ENCODE measurements at regions not wholly inside any gene's neighbourhood (a gene's known extent, or its start where the extent isn't known, plus 50 kb on each side); places are given as distances from the start of the nearest gene placed in this dataset.

DNA sequence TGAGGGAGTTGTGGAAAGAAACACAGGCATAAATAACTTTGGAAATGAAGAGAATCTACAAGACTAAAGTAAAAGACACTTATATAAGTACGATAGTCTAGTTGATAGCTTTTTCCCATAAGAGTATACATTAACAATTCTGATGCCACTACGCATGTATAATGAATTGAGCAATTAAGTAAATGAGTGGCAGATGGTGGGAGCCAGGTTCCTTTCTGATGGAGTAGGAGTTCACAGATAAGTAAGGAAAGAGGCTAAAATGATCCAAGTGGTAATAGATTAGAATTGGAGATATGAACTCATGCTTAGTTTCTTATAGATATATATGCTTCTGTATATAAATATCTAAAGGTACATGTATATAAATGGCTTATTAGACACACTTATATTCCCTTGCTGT, 368.3 kb downstream of the FAM181B start:
- no peak for DNase-seq

GRCh38 chr11:82356316-82356715, 377.3 kb downstream of the FAM181B start:
- DNase-seq, result no peak

- DNase-seq, result no peak
These were observed 378.3 kb downstream of the FAM181B start for GRCh38 chr11:82355313-82355823.

DNA sequence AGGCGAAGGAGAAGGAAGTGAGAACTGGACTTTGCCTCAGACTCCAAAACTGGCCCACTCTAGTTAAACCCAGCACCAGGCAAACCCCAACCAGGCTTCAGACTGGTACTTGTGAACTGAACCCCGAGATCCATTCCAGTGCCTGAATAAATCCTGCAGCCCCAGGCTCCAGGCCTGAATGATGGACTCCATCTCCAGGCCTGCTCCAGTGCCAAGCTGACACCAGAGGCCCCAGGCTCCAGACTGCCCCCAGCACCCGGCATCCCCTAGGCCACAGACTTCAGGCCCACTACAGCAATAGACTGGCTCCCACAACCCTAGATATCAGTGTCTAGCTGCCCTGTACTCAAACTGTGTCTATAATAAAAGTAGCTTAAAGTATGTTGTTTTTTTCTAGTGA, 406.8 kb downstream of the FAM181B start:
- DNase-seq, result no peak

- no peak for DNase-seq
These were observed 412.5 kb downstream of the FAM181B start for GRCh38 chr11:82321206-82321605.

GRCh38 chr11:82315093-82315492, 418.6 kb downstream of the FAM181B start:
- peak; percentile 5 for DNase-seq

DNA sequence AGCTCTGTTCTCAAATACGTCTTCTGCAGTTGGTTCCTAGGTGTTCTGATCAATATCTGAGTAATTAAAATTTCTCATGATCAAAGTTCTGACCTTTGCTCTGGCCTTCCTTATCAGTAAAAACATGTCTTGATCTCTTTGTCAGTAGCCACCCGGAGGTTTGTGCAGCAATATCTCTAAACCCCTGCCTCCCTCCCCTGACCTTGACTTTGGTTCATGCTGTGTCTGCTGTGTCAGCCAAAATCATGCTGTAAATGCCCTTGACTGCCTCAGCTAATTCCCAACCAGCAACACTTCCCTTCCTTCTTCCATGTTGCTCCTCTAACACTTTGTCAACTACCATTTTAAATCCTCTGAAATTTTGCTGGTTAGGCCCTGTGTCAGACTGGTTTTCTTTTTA, 424.7 kb downstream of the FAM181B start:
- no peak for DNase-seq

- DNase-seq, result no peak
These were observed 428.5 kb downstream of the FAM181B start for GRCh38 chr11:82305123-82305522.

GRCh38 chr11:82303671-82304070, 430.0 kb downstream of the FAM181B start:
- no peak for DNase-seq

- no peak for DNase-seq
These were observed 445.2 kb downstream of the FAM181B start for GRCh38 chr11:82288471-82288870.

DNA sequence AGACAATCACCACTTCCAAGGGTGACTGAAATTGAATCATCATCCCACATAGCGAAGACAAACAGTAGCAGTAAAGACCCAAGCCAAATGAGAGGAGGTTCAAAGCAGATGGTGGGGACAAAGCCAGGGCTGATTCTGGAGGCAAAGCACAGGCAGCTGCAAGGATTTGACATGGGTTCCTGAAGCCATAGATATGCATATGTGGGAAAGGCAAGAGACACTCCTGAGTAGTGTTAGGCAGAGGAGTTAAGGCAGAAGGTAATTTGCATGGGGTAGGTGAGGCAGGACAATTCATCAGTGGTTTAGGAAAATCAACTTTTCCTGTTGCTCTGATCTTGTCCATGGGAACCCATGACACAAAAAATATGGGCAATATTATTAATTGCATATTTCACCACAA, 462.8 kb downstream of the FAM181B start:
- DNase-seq, result no peak

GRCh38 chr11:82268627-82269026, 465.0 kb downstream of the FAM181B start:
- no peak for DNase-seq

- DNase-seq, result no peak
These were observed 466.5 kb downstream of the FAM181B start for GRCh38 chr11:82267186-82267585.

DNA sequence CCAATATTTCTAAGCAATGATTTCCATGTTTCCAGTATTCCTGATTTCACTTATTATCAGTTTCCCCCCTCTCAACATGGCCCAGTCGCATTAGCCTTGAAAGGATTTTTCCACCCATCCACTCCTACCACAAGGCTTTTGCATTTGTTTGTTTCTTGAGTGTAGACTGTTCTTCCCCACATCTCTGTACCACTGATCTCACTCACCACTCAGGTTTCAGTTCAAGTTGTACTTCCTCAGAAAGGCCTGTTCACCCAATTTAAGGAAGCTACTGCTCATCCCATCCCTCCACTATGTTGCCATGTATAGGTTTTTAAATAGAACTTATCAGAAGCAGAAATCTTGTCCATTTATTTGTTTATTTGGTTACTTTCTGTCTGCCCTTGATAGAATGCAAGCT, 472.3 kb downstream of the FAM181B start:
- no peak for DNase-seq

DNA sequence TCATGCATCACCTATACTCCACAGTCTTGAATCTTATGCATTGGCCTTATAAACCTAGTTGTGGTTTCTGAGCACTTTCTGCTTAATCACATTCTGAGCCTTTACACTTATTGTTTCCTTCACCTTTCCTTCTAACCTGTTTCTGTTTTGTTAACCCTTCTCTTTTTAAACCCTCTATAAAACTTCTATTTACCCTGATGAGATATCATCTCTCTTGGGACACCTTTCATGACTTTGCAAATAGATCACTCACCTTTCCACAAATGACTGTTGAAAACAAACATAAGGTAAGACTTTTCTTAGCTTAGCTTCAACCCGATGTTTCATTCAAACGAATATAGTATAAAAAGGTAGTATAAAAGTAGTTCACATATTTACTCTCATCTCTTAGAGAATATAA, 483.6 kb downstream of the FAM181B start:
- no peak for DNase-seq

DNA sequence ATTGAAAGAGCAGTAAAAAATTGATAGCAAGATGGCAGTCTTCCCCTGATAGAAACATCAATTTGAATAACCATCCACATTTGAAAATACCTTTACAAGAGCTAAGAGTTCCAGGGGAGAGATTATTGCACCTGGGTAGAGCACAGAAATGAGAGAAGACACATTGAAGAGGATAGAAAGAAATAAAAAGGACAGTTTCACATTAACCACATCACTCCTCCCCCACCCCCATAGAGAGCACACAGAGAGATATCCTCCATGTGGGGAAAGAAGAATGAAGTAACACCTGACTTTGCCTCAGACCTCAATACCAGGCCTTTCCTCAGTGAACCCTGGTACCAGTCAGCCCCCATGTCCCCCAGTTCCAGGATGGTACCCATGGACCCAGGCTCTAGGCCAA, 486.7 kb downstream of the FAM181B start:
- no peak for DNase-seq

- DNase-seq, result no peak
These were observed 494.2 kb downstream of the FAM181B start for GRCh38 chr11:82239498-82239897.

- DNase-seq, result no peak
These were observed 499.4 kb downstream of the FAM181B start for GRCh38 chr11:82234256-82234655.

DNA sequence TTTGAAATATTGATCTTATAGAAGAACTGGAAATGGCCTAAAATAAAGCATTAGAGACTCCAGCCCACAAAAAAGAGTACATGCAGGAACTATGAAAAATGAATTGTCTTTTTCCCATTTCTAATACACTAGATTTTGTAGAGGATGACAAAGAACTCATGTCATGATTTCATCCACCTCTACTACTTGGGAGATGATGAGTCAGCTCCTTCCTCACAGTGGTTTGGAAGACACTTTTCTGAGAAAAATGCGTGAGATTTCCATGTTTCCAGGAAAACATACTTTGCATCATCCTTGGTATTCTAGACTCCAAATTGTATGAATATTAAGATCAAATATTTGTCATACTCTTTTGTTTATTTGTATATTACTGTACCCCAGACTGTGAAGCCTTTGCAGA, 500.5 kb downstream of the FAM181B start:
- no peak for DNase-seq

DNA sequence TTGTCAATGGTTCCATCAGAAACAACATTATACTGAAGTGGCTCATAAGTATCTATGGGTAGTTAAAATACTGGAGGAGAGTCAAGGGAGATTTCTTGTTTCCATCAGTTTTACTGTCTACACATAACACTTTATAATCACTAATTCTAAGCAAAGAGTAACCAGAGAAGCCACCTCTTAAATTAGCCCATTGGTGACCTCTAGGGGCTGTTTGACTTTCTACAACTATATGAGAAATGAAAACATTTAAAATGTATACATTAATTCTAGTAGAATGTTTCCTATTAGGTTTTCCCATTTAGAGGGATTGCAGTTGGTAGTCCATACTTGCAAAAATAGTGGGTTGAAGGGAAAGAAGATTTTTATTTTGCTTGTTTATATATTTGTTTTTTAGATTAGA, 504.3 kb downstream of the FAM181B start:
- no peak for DNase-seq

- DNase-seq, result no peak
These were observed 507.7 kb downstream of the FAM181B start for GRCh38 chr11:82225930-82226329.

- no peak for DNase-seq
These were observed 508.2 kb downstream of the FAM181B start for GRCh38 chr11:82225502-82225901.

- no peak for DNase-seq
These were observed 516.6 kb downstream of the FAM181B start for GRCh38 chr11:82216927-82217570.

DNA sequence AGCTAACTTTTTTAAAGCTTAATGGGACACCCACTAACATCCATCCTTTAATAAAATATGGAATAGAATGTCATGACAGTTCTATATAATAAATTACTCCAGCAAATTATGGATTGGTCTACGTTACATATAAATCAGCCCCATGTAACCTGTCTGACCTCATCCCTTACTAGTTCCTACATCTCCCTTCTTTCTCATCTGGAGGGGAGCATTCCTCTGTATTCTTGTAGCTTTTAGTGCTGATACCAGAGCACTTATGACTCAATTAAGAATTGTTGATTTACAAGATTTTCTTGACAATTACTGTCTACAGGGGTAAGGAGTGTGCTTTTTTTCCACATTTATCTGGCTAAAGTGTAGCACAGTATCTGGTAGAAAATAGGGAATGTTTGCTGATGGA, 523.7 kb downstream of the FAM181B start:
- no peak for DNase-seq

GRCh38 chr11:82195283-82195682, 538.4 kb downstream of the FAM181B start:
- DNase-seq, result no peak

Measured in NCI-H526 treated with DMSO at 0.1 percent for 48 hours (cell line).